Effector CD4-positive, alpha-beta T cell (primary cell): ENCODE measurements at regions not wholly inside any gene's neighbourhood (a gene's known extent, or its start where the extent isn't known, plus 50 kb on each side); places are given as distances from the start of the nearest gene placed in this dataset.
"Not testable (repeated sequence)": the region's sequence is repeated elsewhere in the genome, so short reads cannot be mapped to it uniquely, and the experiment has no call there.

Experiments used
- DNase-seq: peaks from one replicate; pipeline ENCODE4 v3.0.0-alpha.2; 2020

- no peak for DNase-seq
These were observed 1737.9 kb upstream of the C9orf72 start for GRCh38 chr9:29311221-29311620.

- DNase-seq: no peak
These were observed 1739.0 kb upstream of the C9orf72 start for GRCh38 chr9:29312327-29312726.

DNA sequence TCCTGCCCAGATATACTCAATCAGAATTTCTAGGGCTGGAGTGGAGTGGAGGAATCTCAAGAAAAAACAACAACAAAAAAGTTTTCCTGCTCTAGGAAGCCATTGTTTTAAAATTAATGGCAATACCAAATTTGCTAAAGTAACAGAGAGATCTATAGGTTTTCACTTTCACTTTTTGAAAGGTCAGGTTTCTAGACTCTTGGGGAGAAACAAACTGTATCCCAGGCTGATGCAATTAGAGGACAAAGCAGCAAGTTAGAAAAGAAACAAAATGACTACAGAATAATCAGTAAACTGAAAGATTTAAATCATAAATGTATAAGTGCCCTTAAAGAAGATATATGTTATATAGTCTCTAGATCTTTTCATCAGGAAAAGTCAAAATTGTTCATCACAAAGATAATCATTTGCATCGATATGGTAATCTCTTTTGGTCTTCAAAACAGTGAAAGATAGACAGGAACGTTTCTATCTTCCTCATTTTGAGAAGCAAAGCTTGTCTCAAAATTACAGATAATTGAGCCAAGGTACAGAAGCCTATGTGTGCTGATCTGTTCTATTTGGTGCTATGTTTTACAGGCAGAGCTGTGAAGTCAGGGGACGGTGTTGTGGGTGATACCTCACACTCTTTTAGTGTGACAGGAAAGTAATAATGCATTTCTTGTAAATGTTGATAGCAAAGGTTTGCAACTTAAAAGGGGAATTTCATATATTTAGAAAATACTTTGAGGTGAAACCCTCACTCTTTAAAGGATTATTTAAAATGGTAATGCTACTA lies 1746.6 kb upstream of the C9orf72 start:
- no peak for DNase-seq

- no peak for DNase-seq
These were observed 1749.0 kb upstream of the C9orf72 start for GRCh38 chr9:29322240-29322639.

GRCh38 chr9:29325894-29326293 lies 1752.6 kb upstream of the C9orf72 start:
- no peak for DNase-seq

GRCh38 chr9:29332789-29333188 lies 1759.5 kb upstream of the C9orf72 start:
- no peak for DNase-seq

GRCh38 chr9:29336281-29336680 lies 1763.0 kb upstream of the C9orf72 start:
- DNase-seq: no peak

DNA sequence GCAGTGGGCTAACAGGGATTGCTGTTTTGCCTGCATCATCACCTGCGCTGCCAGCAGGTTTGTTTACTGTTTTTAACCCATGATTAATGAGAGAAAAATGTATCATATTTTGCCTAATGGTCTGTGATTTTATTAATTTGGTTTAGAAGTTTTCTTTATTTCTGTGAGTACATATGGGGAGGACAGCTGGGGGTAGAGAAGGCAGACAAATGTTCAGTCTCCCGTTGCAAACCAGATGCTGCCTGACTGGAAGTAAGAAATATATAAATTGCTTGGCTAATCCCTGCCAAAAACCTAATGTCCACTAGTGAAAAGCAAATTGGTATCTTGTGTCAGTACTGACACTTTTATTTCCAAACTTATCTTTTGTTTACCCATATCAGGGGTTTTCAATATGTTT lies 1766.1 kb upstream of the C9orf72 start:
- no peak for DNase-seq

DNA sequence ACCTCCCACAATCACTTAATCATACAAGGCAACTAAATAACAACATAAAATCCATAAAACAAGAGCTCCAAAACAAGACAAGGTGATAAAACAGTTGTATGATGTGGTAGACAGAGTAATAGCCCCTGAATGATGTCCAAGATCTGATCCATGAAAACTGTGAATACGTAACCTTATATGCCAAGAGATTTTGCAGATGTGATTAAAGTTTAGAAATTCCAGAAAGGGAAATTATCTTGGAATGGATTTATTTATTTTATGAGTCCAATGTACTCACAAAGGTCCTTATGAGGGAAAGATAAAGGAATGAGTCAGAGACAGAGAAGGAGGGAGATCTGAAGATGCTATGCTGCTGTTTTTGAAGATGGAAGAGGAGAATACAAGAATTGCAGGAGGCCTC lies 1775.7 kb upstream of the C9orf72 start:
- DNase-seq: no peak

DNA sequence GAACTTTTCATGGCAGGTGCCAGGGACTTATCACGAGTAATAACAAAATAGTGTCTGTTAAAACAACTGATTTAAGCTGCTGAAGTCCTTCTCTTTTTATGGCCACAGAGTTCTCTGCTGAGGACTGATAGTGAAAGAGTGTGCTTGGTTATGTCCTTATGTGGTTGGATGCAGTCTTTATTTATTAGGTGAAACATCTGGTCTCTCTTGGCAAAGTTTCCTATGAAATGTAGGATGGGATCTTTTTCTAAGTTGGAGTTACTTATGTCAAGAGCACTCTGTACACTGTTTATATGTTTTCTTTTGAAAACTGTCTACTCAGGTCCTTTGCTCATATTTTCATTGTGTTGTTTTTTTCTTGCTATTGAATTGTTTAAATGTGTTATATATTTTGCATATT lies 1816.1 kb upstream of the C9orf72 start:
- DNase-seq: no peak

- no peak for DNase-seq
These were observed 1817.6 kb upstream of the C9orf72 start for GRCh38 chr9:29390859-29391258.

- DNase-seq: no peak
These were observed 1819.8 kb upstream of the C9orf72 start for GRCh38 chr9:29393064-29393463.

DNA sequence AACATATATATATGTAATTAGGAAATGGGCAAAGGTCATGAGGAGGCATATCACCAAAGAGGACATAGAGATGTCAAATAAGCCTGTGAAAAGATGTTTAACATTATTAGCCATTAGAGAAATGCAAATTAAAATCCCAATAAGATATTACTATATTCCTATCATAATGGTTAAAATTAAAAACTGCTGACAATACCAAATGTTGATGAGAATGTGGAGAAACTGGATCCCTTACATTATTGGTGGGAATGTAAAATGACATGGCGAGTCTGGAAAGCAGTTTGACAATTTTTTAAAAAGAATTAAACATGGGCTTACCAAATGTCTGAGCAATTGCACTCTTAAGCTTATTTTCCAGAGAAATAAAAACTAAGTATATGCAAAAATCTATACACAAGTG lies 1821.6 kb upstream of the C9orf72 start:
- no peak for DNase-seq

GRCh38 chr9:29397148-29397547 lies 1823.9 kb upstream of the C9orf72 start:
- DNase-seq: no peak

DNA sequence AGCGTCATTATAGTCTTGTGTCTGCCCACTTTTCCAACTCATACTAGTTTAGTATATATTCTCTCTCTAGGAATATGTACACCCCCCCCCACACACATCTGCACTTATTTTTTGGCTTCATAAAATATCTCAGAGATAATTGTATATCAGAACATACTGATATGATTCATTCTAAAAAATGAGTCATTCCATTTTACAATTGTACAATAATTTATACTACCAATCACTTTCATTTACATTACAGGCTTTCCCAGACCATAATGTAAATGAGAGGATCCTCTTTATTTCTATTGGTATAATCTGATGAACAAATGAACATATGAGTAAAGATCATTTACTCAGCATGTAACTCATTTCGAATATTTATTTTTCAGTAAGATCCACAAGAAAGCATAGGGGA lies 1842.9 kb upstream of the C9orf72 start:
- no peak for DNase-seq

DNA sequence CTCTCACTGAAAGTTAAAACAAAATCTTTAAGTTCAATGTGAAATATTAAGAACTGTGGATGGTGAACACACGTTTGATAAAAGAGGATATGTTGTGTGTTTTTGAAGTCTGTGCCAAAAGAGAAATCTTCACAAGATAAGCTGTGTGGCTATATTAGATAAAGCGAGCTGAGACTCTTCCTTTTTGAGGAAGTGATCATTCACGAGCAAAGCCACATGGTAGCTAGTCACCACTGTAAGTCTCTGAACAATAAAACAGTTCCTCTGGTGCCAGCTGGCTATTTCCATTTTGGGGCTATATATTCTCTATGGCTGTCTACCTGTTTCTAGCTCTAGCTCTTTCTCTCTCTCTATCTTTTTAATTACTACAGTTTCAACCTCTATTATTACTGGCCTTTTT lies 1849.2 kb upstream of the C9orf72 start:
- DNase-seq: no peak

DNA sequence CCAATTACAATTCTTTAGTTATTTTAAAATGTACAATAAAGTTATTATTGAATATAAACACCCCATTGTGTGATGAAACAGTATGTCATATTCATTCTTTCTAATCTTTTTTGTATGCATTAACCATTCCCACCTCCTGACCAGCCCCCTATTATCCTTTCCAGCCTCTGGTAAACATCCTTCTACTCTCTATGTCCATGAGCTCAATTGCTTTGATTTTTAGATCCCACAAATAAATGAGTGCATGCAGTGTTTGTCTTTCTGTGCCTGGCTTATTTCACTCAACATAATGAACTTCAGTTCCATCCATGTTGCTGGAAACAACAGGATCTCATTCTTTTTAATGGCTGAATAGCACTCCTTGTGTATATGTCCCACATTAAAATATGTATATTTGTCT lies 1858.9 kb upstream of the C9orf72 start:
- no peak for DNase-seq

GRCh38 chr9:29432656-29433055 lies 1859.4 kb upstream of the C9orf72 start:
- not testable (repeated sequence) for DNase-seq

DNA sequence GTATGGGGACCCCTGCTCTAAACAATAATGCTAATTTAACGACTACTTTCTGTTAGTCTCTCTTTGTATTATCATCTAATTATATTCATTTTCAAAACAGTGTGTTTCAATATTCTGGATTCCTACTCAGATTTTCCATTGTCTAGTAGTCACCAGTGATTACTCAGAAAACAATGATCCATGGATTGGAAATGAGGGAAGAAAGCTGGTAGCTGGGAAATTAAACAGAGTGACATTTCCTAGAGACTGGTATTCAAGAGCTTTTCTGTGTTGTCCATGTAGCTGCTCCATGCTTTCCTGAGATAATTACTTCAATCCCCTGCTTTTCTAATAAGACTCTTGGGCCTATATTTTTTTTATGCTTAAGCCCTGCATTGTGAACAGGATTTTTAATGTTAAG lies 1862.1 kb upstream of the C9orf72 start:
- no peak for DNase-seq

- DNase-seq: no peak
These were observed 1864.2 kb upstream of the C9orf72 start for GRCh38 chr9:29437526-29437925.

- DNase-seq: no peak
These were observed 1866.7 kb upstream of the C9orf72 start for GRCh38 chr9:29439961-29440360.

GRCh38 chr9:29440449-29440848 lies 1867.2 kb upstream of the C9orf72 start:
- no peak for DNase-seq

- DNase-seq: no peak
These were observed 1872.5 kb upstream of the C9orf72 start for GRCh38 chr9:29445751-29446150.

DNA sequence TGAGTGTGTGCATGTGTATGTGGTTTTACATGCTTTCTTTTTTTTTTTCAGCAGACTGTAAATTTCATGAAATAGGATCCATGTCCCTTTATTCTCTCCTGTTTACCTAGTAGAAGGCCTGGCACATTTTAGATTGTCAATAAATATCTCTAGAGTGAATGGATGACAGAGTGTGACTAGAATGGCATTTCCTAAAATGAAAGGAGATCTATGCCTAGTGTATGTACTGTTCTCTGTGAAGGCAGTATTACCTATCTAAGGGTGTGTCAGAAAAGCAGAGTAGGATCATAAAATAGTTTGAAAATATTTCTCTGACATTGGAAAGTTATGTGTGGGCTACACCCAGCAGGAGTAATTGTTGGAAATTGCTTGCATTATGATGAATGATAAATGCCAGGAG lies 1876.0 kb upstream of the C9orf72 start:
- no peak for DNase-seq

DNA sequence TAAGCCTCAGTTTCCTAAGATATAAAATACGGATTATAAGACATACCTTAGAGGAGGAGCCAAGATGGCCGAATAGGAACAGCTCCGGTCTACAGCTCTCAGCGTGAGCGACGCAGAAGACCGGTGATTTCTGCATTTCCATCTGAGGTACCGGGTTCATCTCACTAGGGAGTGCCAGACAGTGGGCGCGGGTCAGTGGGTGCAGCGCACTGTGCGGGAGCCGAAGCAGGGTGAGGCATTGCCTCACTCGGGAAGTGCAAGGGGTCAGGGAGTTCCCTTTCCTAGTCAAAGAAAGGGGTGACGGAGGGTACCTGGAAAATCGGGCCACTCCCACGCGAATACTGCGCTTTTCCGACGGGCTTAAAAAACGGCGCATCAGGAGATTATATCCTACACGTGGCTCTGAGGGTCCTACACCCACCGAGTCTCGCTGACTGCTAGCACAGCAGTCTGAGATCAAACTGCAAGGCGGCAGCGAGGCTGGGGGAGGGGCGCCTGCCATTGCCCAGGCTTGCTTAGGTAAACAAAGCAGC lies 1877.1 kb upstream of the C9orf72 start:
- not testable (repeated sequence) for DNase-seq
